ENCODE measurements at regions not wholly inside any gene's neighbourhood (a gene's known extent, or its start where the extent isn't known, plus 50 kb on each side); places are given as distances from the start of the nearest gene placed in this dataset.

- H3K36me3 ChIP-seq (ENCODE audit: low read depth, low read length): no peaks in the 10 kb centered on the region
- H3K9me2 ChIP-seq (replicated peaks; ENCODE audit: low read length): no peaks in the 10 kb centered on the region
- ChIA-PET CTCF (no interaction called here), POLR2A (ENCODE audit: unreplicated experiment) (no interaction called here)
- H4K20me1 ChIP-seq (ENCODE audit: low read length): no peaks in the 10 kb centered on the region
- ATAC-seq (no peak), DNase-seq (no peak)
- no peak overlapping the region for H3K27ac ChIP-seq (ENCODE audit: low read length)
- TF ChIP-seq CTCF (conservative IDR thresholded peaks at IDR 0.05; ENCODE audit: low read depth, low read length): no peak
- no peak for TF ChIP-seq EZH2 (IDR thresholded peaks at IDR 0.05; ENCODE audit: low read length, unreplicated experiment)
- TF ChIP-seq EZH2phosphoT487 (IDR thresholded peaks at IDR 0.05; ENCODE audit: borderline replicate concordance, low read length): no peak
- H3K9ac ChIP-seq (ENCODE audit: low read length): no peak overlapping the region
- intact Hi-C loops (cut with micrococcal nuclease): no loop called here
- H3K4me1 ChIP-seq (ENCODE audit: insufficient read depth, low read length): no peaks in the 10 kb centered on the region
- H3F3A ChIP-seq (ENCODE audit: low read length, unreplicated experiment): no peaks in the 10 kb centered on the region
- no peaks in the 10 kb centered on the region for H3K9me3 ChIP-seq (ENCODE audit: low read length)
- BruUV-seq (replicated peaks): no TSS peak
- no peak overlapping the region for H3K4me3 ChIP-seq (ENCODE audit: low read length)
- H3K4me2 ChIP-seq (ENCODE audit: low read length): no peak overlapping the region
- no peaks in the 10 kb centered on the region for H3K79me2 ChIP-seq (ENCODE audit: low read length)
- H2AFZ ChIP-seq (ENCODE audit: low read length): no peak overlapping the region
- peaks cover 79% of the 10 kb centered on the region for H3K27me3 ChIP-seq (ENCODE audit: low read length)
Measured at GRCh38 chr15:59817834-59818233, 128.7 kb upstream of the BNIP2 start.

GRCh38 chr15:59817053-59817452 lies 127.9 kb upstream of the BNIP2 start:
- H4K20me1 ChIP-seq (ENCODE audit: low read length): no peaks in the 10 kb centered on the region
- no peaks in the 10 kb centered on the region for H3K9me2 ChIP-seq (replicated peaks; ENCODE audit: low read length)
- no peaks in the 10 kb centered on the region for H3K79me2 ChIP-seq (ENCODE audit: low read length)
- no peak overlapping the region for H3K27ac ChIP-seq (ENCODE audit: low read length)
- no peak for TF ChIP-seq EZH2phosphoT487 (IDR thresholded peaks at IDR 0.05; ENCODE audit: borderline replicate concordance, low read length)
- TF ChIP-seq CTCF (conservative IDR thresholded peaks at IDR 0.05; ENCODE audit: low read depth, low read length): no peak
- TF ChIP-seq EZH2 (IDR thresholded peaks at IDR 0.05; ENCODE audit: low read length, unreplicated experiment): no peak
- no peak overlapping the region for H3K9ac ChIP-seq (ENCODE audit: low read length)
- peaks cover 75% of the 10 kb centered on the region for H3K27me3 ChIP-seq (ENCODE audit: low read length)
- no TSS peak for BruUV-seq (replicated peaks)
- no peaks in the 10 kb centered on the region for H3F3A ChIP-seq (ENCODE audit: low read length, unreplicated experiment)
- ATAC-seq (no peak), DNase-seq (no peak)
- no peak overlapping the region for H2AFZ ChIP-seq (ENCODE audit: low read length)
- intact Hi-C loops (cut with micrococcal nuclease): no loop called here
- no peaks in the 10 kb centered on the region for H3K4me1 ChIP-seq (ENCODE audit: insufficient read depth, low read length)
- H3K4me3 ChIP-seq (ENCODE audit: low read length): no peak overlapping the region
- H3K9me3 ChIP-seq (ENCODE audit: low read length): no peaks in the 10 kb centered on the region
- CTCF ChIA-PET: no interaction called here
- no peaks in the 10 kb centered on the region for H3K36me3 ChIP-seq (ENCODE audit: low read depth, low read length)
- H3K4me2 ChIP-seq (ENCODE audit: low read length): no peak overlapping the region
- POLR2A ChIA-PET (ENCODE audit: unreplicated experiment): no interaction called here

GRCh38 chr15:59814409-59814808 lies 125.3 kb upstream of the BNIP2 start:
- H4K20me1 ChIP-seq (ENCODE audit: low read length): no peaks in the 10 kb centered on the region
- no peaks in the 10 kb centered on the region for H3K9me2 ChIP-seq (replicated peaks; ENCODE audit: low read length)
- H3K4me2 ChIP-seq (ENCODE audit: low read length): no peak overlapping the region
- H3K36me3 ChIP-seq (ENCODE audit: low read depth, low read length): no peaks in the 10 kb centered on the region
- no peaks in the 10 kb centered on the region for H3K9me3 ChIP-seq (ENCODE audit: low read length)
- H3F3A ChIP-seq (ENCODE audit: low read length, unreplicated experiment): no peaks in the 10 kb centered on the region
- ChIA-PET CTCF (no interaction called here), POLR2A (ENCODE audit: unreplicated experiment) (no interaction called here)
- H3K79me2 ChIP-seq (ENCODE audit: low read length): no peaks in the 10 kb centered on the region
- ATAC-seq (no peak), DNase-seq (no peak)
- BruUV-seq (replicated peaks): no TSS peak
- peaks cover 63% of the 10 kb centered on the region for H3K27me3 ChIP-seq (ENCODE audit: low read length)
- no peaks in the 10 kb centered on the region for H3K4me1 ChIP-seq (ENCODE audit: insufficient read depth, low read length)
- no peak overlapping the region for H2AFZ ChIP-seq (ENCODE audit: low read length)
- H3K4me3 ChIP-seq (ENCODE audit: low read length): no peak overlapping the region
- intact Hi-C loops (cut with micrococcal nuclease): no loop called here
- no peak for TF ChIP-seq EZH2phosphoT487 (IDR thresholded peaks at IDR 0.05; ENCODE audit: borderline replicate concordance, low read length)
- no peak for TF ChIP-seq CTCF (conservative IDR thresholded peaks at IDR 0.05; ENCODE audit: low read depth, low read length)
- TF ChIP-seq EZH2 (IDR thresholded peaks at IDR 0.05; ENCODE audit: low read length, unreplicated experiment): no peak
- no peak overlapping the region for H3K9ac ChIP-seq (ENCODE audit: low read length)
- H3K27ac ChIP-seq (ENCODE audit: low read length): no peak overlapping the region

Data from PC-3 (cell line).